Esophagus muscularis mucosa (tissue), 4 donors: ENCODE measurements at regions not wholly inside any gene's neighbourhood (a gene's known extent, or its start where the extent isn't known, plus 50 kb on each side); places are given as distances from the start of the nearest gene placed in this dataset.

Experiments used
- EP300 ChIP-seq: sonication (generic); formaldehyde crosslinking; IDR thresholded peaks from one replicate; pipeline ENCODE4 v1.6.1; 2017; ENCODE audit warnings: antibody characterized with exemption
- POLR2A ChIP-seq: fragments of 450-650 bp; IDR thresholded peaks from one replicate; pipeline ENCODE4 v1.6.1; 2017; ENCODE audit warnings: antibody characterized with exemption, moderate library complexity, mild to moderate bottlenecking, low read depth
- POLR2AphosphoS5 ChIP-seq, 2 donors: sonication (generic); formaldehyde crosslinking; IDR thresholded peaks; one replicate each; pipeline ENCODE4 v1.6.1; 2017; ENCODE audit warnings: antibody characterized with exemption in 2 of 2
- TF ChIP-seq, protein P1 (sequence below), 3 experiments: fragments of 200-600 bp in 2 of 3; fragments of 450-650 bp in 1 of 3; sonication (generic) in 2 of 3; IDR thresholded peaks; one replicate each; pipeline ENCODE4 v1.5.1; 2017 to 2019; ENCODE audit warnings: antibody characterized with exemption in 3 of 3, mild to moderate bottlenecking in 2 of 3, moderate library complexity in 1 of 3

DNA sequence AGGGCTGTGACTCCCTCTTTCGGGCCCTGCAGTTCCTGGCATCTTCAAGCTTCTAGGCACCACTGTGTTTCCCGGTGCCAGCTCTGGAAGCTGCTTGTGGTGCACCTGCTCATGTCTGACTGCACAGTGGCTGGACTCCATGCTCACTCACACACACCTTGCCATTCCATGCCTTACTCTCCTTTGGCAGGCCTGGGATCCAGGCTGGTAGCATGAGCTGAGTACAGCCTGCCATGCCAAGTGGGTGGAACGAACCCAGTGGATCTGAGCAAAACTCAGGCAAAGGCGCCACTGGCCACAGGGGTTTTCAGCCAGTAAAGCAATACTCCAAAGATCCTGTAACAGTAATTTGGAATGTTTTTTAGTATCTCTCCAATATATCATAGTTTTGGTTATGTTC lies 902.7 kb upstream of the USP15 start:
- TF ChIP-seq, protein P1, sequence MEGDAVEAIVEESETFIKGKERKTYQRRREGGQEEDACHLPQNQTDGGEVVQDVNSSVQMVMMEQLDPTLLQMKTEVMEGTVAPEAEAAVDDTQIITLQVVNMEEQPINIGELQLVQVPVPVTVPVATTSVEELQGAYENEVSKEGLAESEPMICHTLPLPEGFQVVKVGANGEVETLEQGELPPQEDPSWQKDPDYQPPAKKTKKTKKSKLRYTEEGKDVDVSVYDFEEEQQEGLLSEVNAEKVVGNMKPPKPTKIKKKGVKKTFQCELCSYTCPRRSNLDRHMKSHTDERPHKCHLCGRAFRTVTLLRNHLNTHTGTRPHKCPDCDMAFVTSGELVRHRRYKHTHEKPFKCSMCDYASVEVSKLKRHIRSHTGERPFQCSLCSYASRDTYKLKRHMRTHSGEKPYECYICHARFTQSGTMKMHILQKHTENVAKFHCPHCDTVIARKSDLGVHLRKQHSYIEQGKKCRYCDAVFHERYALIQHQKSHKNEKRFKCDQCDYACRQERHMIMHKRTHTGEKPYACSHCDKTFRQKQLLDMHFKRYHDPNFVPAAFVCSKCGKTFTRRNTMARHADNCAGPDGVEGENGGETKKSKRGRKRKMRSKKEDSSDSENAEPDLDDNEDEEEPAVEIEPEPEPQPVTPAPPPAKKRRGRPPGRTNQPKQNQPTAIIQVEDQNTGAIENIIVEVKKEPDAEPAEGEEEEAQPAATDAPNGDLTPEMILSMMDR (IDR thresholded peaks at IDR 0.05): no peak
- TF ChIP-seq POLR2A (no peak), EP300 (no peak), POLR2AphosphoS5 (IDR thresholded peaks at IDR 0.05) (no peak)
